ENCODE measurements at regions not wholly inside any gene's neighbourhood (a gene's known extent, or its start where the extent isn't known, plus 50 kb on each side); places are given as distances from the start of the nearest gene placed in this dataset.

- Histone ChIP-seq H3K9me3 (ENCODE audit: low read depth) (no peaks in the 10 kb centered on the region), H2AFZ (no peak overlapping the region), H4K20me1 (ENCODE audit: insufficient read depth, poor library complexity, severe bottlenecking) (no peaks in the 10 kb centered on the region), H3K4me2 (no peak overlapping the region), H3K79me2 (no peaks in the 10 kb centered on the region), H3K4me1 (ENCODE audit: insufficient read depth) (no peaks in the 10 kb centered on the region), H3K27me3 (no peaks in the 10 kb centered on the region), H3K9me2 (replicated peaks; ENCODE audit: insufficient read depth) (no peaks in the 10 kb centered on the region), H3K27ac (no peak overlapping the region), H3K4me3 (no peak overlapping the region), H3K36me3 (replicated peaks; ENCODE audit: insufficient read depth, low read depth) (no peaks in the 10 kb centered on the region)
- TF ChIP-seq EZH2phosphoT487 (IDR thresholded peaks at IDR 0.05; ENCODE audit: low read depth, severe bottlenecking, unreplicated experiment) (no peak), EZH2 (IDR thresholded peaks at IDR 0.05; ENCODE audit: borderline replicate concordance) (no peak), CTCF (IDR thresholded peaks at IDR 0.05; ENCODE audit: poor library complexity) (no peak)
- WGBS (ENCODE audit: low lambda C conversion rate, missing lambda C conversion rate) = 68% methylated on average over 1 of the region's 1 CpG
- no peak for DNase-seq (ENCODE audit: low spot score)
Observed at GRCh38 chr10:4717670-4718069, 108.3 kb upstream of the AKR1E2 start.

GRCh38 chr10:4710858-4711257 is 115.1 kb upstream of the AKR1E2 start:
- Histone ChIP-seq H4K20me1 (ENCODE audit: insufficient read depth, poor library complexity, severe bottlenecking) (no peaks in the 10 kb centered on the region), H3K36me3 (replicated peaks; ENCODE audit: insufficient read depth, low read depth) (no peaks in the 10 kb centered on the region), H3K4me2 (no peak overlapping the region), H3K9me2 (replicated peaks; ENCODE audit: insufficient read depth) (no peaks in the 10 kb centered on the region), H3K79me2 (no peaks in the 10 kb centered on the region), H3K27ac (no peak overlapping the region), H3K4me3 (no peak overlapping the region), H3K4me1 (ENCODE audit: insufficient read depth) (no peaks in the 10 kb centered on the region), H2AFZ (no peak overlapping the region), H3K9me3 (ENCODE audit: low read depth) (no peaks in the 10 kb centered on the region), H3K27me3 (no peaks in the 10 kb centered on the region)
- no peak for TF ChIP-seq EZH2phosphoT487 (IDR thresholded peaks at IDR 0.05; ENCODE audit: low read depth, severe bottlenecking, unreplicated experiment)
- TF ChIP-seq EZH2 (IDR thresholded peaks at IDR 0.05; ENCODE audit: borderline replicate concordance) = no peak
- TF ChIP-seq CTCF (IDR thresholded peaks at IDR 0.05; ENCODE audit: poor library complexity) = no peak
- no peak for DNase-seq (ENCODE audit: low spot score)
- 45% methylated on average over 3 of the region's 3 CpGs for WGBS (ENCODE audit: low lambda C conversion rate, missing lambda C conversion rate)

GRCh38 chr10:4708123-4708759 is 117.8 kb upstream of the AKR1E2 start:
- 50% methylated on average over 6 of the region's 6 CpGs for WGBS (ENCODE audit: low lambda C conversion rate, missing lambda C conversion rate)
- H3K9me3 ChIP-seq (ENCODE audit: low read depth) = no peaks in the 10 kb centered on the region

More at GRCh38 chr10:4708123-4708759, 117.8 kb upstream of the AKR1E2 start:
- no peaks in the 10 kb centered on the region for H3K27me3 ChIP-seq
- no peaks in the 10 kb centered on the region for H3K9me2 ChIP-seq (replicated peaks; ENCODE audit: insufficient read depth)
- no peaks in the 10 kb centered on the region for H3K4me1 ChIP-seq (ENCODE audit: insufficient read depth)
- no peak overlapping the region for H3K27ac ChIP-seq
- no peak for DNase-seq (ENCODE audit: low spot score)
- no peak overlapping the region for H3K4me3 ChIP-seq
- H3K4me2 ChIP-seq = no peak overlapping the region
- H4K20me1 ChIP-seq (ENCODE audit: insufficient read depth, poor library complexity, severe bottlenecking) = no peaks in the 10 kb centered on the region
- no peak overlapping the region for H2AFZ ChIP-seq
- TF ChIP-seq CTCF (IDR thresholded peaks at IDR 0.05; ENCODE audit: poor library complexity) = no peak
- no peak for TF ChIP-seq EZH2phosphoT487 (IDR thresholded peaks at IDR 0.05; ENCODE audit: low read depth, severe bottlenecking, unreplicated experiment)
- TF ChIP-seq EZH2 (IDR thresholded peaks at IDR 0.05; ENCODE audit: borderline replicate concordance) = no peak
- H3K79me2 ChIP-seq = no peaks in the 10 kb centered on the region
- no peaks in the 10 kb centered on the region for H3K36me3 ChIP-seq (replicated peaks; ENCODE audit: insufficient read depth, low read depth)
